ENCODE measurements at regions not wholly inside any gene's neighbourhood (a gene's known extent, or its start where the extent isn't known, plus 50 kb on each side); places are given as distances from the start of the nearest gene placed in this dataset.

GRCh38 chr11:130710021-130710420, 206.3 kb downstream of the SNX19 start:
- no peak overlapping the region for H3K4me3 ChIP-seq (ENCODE audit: low read depth, low read length)
- no peak for TF ChIP-seq CTCF (IDR thresholded peaks at IDR 0.05; ENCODE audit: insufficient read depth, low read depth, low read length)
- DNase-seq (ENCODE audit: low read depth) = no peak

- DNase-seq (ENCODE audit: low read depth) = no peak
- TF ChIP-seq CTCF (IDR thresholded peaks at IDR 0.05; ENCODE audit: insufficient read depth, low read depth, low read length) = no peak
- no peak overlapping the region for H3K4me3 ChIP-seq (ENCODE audit: low read depth, low read length)
Observed at GRCh38 chr11:130710497-130711012, 205.7 kb downstream of the SNX19 start.

- no peak for TF ChIP-seq CTCF (IDR thresholded peaks at IDR 0.05; ENCODE audit: insufficient read depth, low read depth, low read length)
- no peak overlapping the region for H3K4me3 ChIP-seq (ENCODE audit: low read depth, low read length)
- no peak for DNase-seq (ENCODE audit: low read depth)
Observed at GRCh38 chr11:130711193-130711592, 205.1 kb downstream of the SNX19 start.

GRCh38 chr11:130712480-130712879, 203.8 kb downstream of the SNX19 start:
- no peak for TF ChIP-seq CTCF (IDR thresholded peaks at IDR 0.05; ENCODE audit: insufficient read depth, low read depth, low read length)
- no peak overlapping the region for H3K4me3 ChIP-seq (ENCODE audit: low read depth, low read length)
- DNase-seq (ENCODE audit: low read depth) = no peak

GRCh38 chr11:130715085-130715876, 201.0 kb downstream of the SNX19 start:
- no peak for DNase-seq (ENCODE audit: low read depth)
- H3K4me3 ChIP-seq (ENCODE audit: low read depth, low read length) = no peak overlapping the region
- TF ChIP-seq CTCF (IDR thresholded peaks at IDR 0.05; ENCODE audit: insufficient read depth, low read depth, low read length) = no peak

GRCh38 chr11:130715877-130716220, 200.4 kb downstream of the SNX19 start:
- TF ChIP-seq CTCF (IDR thresholded peaks at IDR 0.05; ENCODE audit: insufficient read depth, low read depth, low read length) = no peak
- H3K4me3 ChIP-seq (ENCODE audit: low read depth, low read length) = no peak overlapping the region
- DNase-seq (ENCODE audit: low read depth) = no peak

GRCh38 chr11:130718120-130718519, 198.2 kb downstream of the SNX19 start:
- H3K4me3 ChIP-seq (ENCODE audit: low read depth, low read length) = no peak overlapping the region
- no peak for DNase-seq (ENCODE audit: low read depth)
- no peak for TF ChIP-seq CTCF (IDR thresholded peaks at IDR 0.05; ENCODE audit: insufficient read depth, low read depth, low read length)
